ENCODE measurements at regions not wholly inside any gene's neighbourhood (a gene's known extent, or its start where the extent isn't known, plus 50 kb on each side); places are given as distances from the start of the nearest gene placed in this dataset.

GRCh38 chr7:20053334-20054104 lies 163.7 kb downstream of the MACC1 start:
- peak overlapping the region; percentile 19; the same call in 1 of the 2 replicates for H3K4me3 ChIP-seq (ENCODE audit: low read length)
- H3K9ac ChIP-seq (ENCODE audit: low read depth, low read length), result peak overlapping the region; percentile 9; the same call in 1 of the 2 replicates
- no peaks in the 10 kb centered on the region for H3K9me3 ChIP-seq (ENCODE audit: insufficient read depth, low read depth, low read length)
- peaks cover 42% of the 10 kb centered on the region for H3K4me1 ChIP-seq (ENCODE audit: insufficient read depth, low read length)
- H3K27ac ChIP-seq (ENCODE audit: low read length), result no peak overlapping the region
- H3K36me3 ChIP-seq (ENCODE audit: insufficient read depth, low read depth, low read length), result no peaks in the 10 kb centered on the region
- no peaks in the 10 kb centered on the region for H3K27me3 ChIP-seq (ENCODE audit: insufficient read depth, low read length)

GRCh38 chr7:20050241-20050966 lies 166.8 kb downstream of the MACC1 start:
- no peaks in the 10 kb centered on the region for H3K9me3 ChIP-seq (ENCODE audit: insufficient read depth, low read depth, low read length)
- H3K4me1 ChIP-seq (ENCODE audit: insufficient read depth, low read length), result peaks cover 42% of the 10 kb centered on the region
- H3K9ac ChIP-seq (ENCODE audit: low read depth, low read length), result no peak overlapping the region
- H3K27me3 ChIP-seq (ENCODE audit: insufficient read depth, low read length), result no peaks in the 10 kb centered on the region
- H3K27ac ChIP-seq (ENCODE audit: low read length), result no peak overlapping the region
- H3K4me3 ChIP-seq (ENCODE audit: low read length), result no peak overlapping the region
- no peaks in the 10 kb centered on the region for H3K36me3 ChIP-seq (ENCODE audit: insufficient read depth, low read depth, low read length)

- Histone ChIP-seq H3K27me3 (ENCODE audit: insufficient read depth, low read length) (no peaks in the 10 kb centered on the region), H3K9me3 (ENCODE audit: insufficient read depth, low read depth, low read length) (no peaks in the 10 kb centered on the region), H3K36me3 (ENCODE audit: insufficient read depth, low read depth, low read length) (no peaks in the 10 kb centered on the region), H3K4me1 (ENCODE audit: insufficient read depth, low read length) (peaks cover 5% of the 10 kb centered on the region), H3K27ac (ENCODE audit: low read length) (no peak overlapping the region), H3K4me3 (ENCODE audit: low read length) (no peak overlapping the region), H3K9ac (ENCODE audit: low read depth, low read length) (no peak overlapping the region)
Observed at GRCh38 chr7:20038676-20039075, 178.5 kb downstream of the MACC1 start.

- Histone ChIP-seq H3K9me3 (ENCODE audit: insufficient read depth, low read depth, low read length) (no peaks in the 10 kb centered on the region), H3K9ac (ENCODE audit: low read depth, low read length) (no peak overlapping the region), H3K27me3 (ENCODE audit: insufficient read depth, low read length) (no peaks in the 10 kb centered on the region), H3K4me3 (ENCODE audit: low read length) (no peak overlapping the region), H3K27ac (ENCODE audit: low read length) (no peak overlapping the region), H3K4me1 (ENCODE audit: insufficient read depth, low read length) (peaks cover 14% of the 10 kb centered on the region), H3K36me3 (ENCODE audit: insufficient read depth, low read depth, low read length) (no peaks in the 10 kb centered on the region)
Observed at GRCh38 chr7:20035279-20035875, 181.8 kb downstream of the MACC1 start.

- H3K4me3 ChIP-seq (ENCODE audit: low read length), result no peak overlapping the region
- H3K27me3 ChIP-seq (ENCODE audit: insufficient read depth, low read length), result no peaks in the 10 kb centered on the region
- H3K36me3 ChIP-seq (ENCODE audit: insufficient read depth, low read depth, low read length), result no peaks in the 10 kb centered on the region
- peaks cover 17% of the 10 kb centered on the region for H3K4me1 ChIP-seq (ENCODE audit: insufficient read depth, low read length)
- H3K9me3 ChIP-seq (ENCODE audit: insufficient read depth, low read depth, low read length), result no peaks in the 10 kb centered on the region
- peak overlapping the region; percentile 30; the same call in 1 of the 2 replicates for H3K9ac ChIP-seq (ENCODE audit: low read depth, low read length)
- H3K27ac ChIP-seq (ENCODE audit: low read length), result no peak overlapping the region
Observed at GRCh38 chr7:20033621-20034400, 183.4 kb downstream of the MACC1 start.

GRCh38 chr7:20032741-20033140 lies 184.4 kb downstream of the MACC1 start:
- Histone ChIP-seq H3K9ac (ENCODE audit: low read depth, low read length) (no peak overlapping the region), H3K27me3 (ENCODE audit: insufficient read depth, low read length) (no peaks in the 10 kb centered on the region), H3K4me1 (ENCODE audit: insufficient read depth, low read length) (peaks cover 17% of the 10 kb centered on the region), H3K36me3 (ENCODE audit: insufficient read depth, low read depth, low read length) (no peaks in the 10 kb centered on the region), H3K9me3 (ENCODE audit: insufficient read depth, low read depth, low read length) (no peaks in the 10 kb centered on the region), H3K4me3 (ENCODE audit: low read length) (no peak overlapping the region), H3K27ac (ENCODE audit: low read length) (no peak overlapping the region)

GRCh38 chr7:20030915-20031362 lies 186.2 kb downstream of the MACC1 start:
- Histone ChIP-seq H3K4me1 (ENCODE audit: insufficient read depth, low read length) (peaks cover 30% of the 10 kb centered on the region), H3K27ac (ENCODE audit: low read length) (no peak overlapping the region), H3K27me3 (ENCODE audit: insufficient read depth, low read length) (no peaks in the 10 kb centered on the region), H3K4me3 (ENCODE audit: low read length) (no peak overlapping the region), H3K36me3 (ENCODE audit: insufficient read depth, low read depth, low read length) (no peaks in the 10 kb centered on the region), H3K9ac (ENCODE audit: low read depth, low read length) (no peak overlapping the region), H3K9me3 (ENCODE audit: insufficient read depth, low read depth, low read length) (no peaks in the 10 kb centered on the region)

- H3K27me3 ChIP-seq (ENCODE audit: insufficient read depth, low read length), result no peaks in the 10 kb centered on the region
- H3K9ac ChIP-seq (ENCODE audit: low read depth, low read length), result no peak overlapping the region
- H3K9me3 ChIP-seq (ENCODE audit: insufficient read depth, low read depth, low read length), result no peaks in the 10 kb centered on the region
- H3K4me3 ChIP-seq (ENCODE audit: low read length), result no peak overlapping the region
- H3K27ac ChIP-seq (ENCODE audit: low read length), result no peak overlapping the region
- H3K4me1 ChIP-seq (ENCODE audit: insufficient read depth, low read length), result peaks cover 30% of the 10 kb centered on the region
- no peaks in the 10 kb centered on the region for H3K36me3 ChIP-seq (ENCODE audit: insufficient read depth, low read depth, low read length)
Observed at GRCh38 chr7:20030417-20030816, 186.8 kb downstream of the MACC1 start.

GRCh38 chr7:20026762-20027161 lies 190.4 kb downstream of the MACC1 start:
- Histone ChIP-seq H3K9me3 (ENCODE audit: insufficient read depth, low read depth, low read length) (no peaks in the 10 kb centered on the region), H3K27me3 (ENCODE audit: insufficient read depth, low read length) (no peaks in the 10 kb centered on the region), H3K4me3 (ENCODE audit: low read length) (no peak overlapping the region), H3K36me3 (ENCODE audit: insufficient read depth, low read depth, low read length) (no peaks in the 10 kb centered on the region), H3K4me1 (ENCODE audit: insufficient read depth, low read length) (peaks cover 22% of the 10 kb centered on the region), H3K27ac (ENCODE audit: low read length) (peak overlapping the region; percentile 58), H3K9ac (ENCODE audit: low read depth, low read length) (no peak overlapping the region)

- Histone ChIP-seq H3K4me3 (ENCODE audit: low read length) (no peak overlapping the region), H3K9ac (ENCODE audit: low read depth, low read length) (no peak overlapping the region), H3K9me3 (ENCODE audit: insufficient read depth, low read depth, low read length) (no peaks in the 10 kb centered on the region), H3K36me3 (ENCODE audit: insufficient read depth, low read depth, low read length) (no peaks in the 10 kb centered on the region), H3K4me1 (ENCODE audit: insufficient read depth, low read length) (peaks cover 28% of the 10 kb centered on the region), H3K27ac (ENCODE audit: low read length) (no peak overlapping the region), H3K27me3 (ENCODE audit: insufficient read depth, low read length) (no peaks in the 10 kb centered on the region)
Observed at GRCh38 chr7:20021831-20022230, 195.4 kb downstream of the MACC1 start.

- Histone ChIP-seq H3K9ac (ENCODE audit: low read depth, low read length) (no peak overlapping the region), H3K4me1 (ENCODE audit: insufficient read depth, low read length) (peaks cover 30% of the 10 kb centered on the region), H3K4me3 (ENCODE audit: low read length) (no peak overlapping the region), H3K27me3 (ENCODE audit: insufficient read depth, low read length) (no peaks in the 10 kb centered on the region), H3K9me3 (ENCODE audit: insufficient read depth, low read depth, low read length) (no peaks in the 10 kb centered on the region), H3K27ac (ENCODE audit: low read length) (no peak overlapping the region), H3K36me3 (ENCODE audit: insufficient read depth, low read depth, low read length) (no peaks in the 10 kb centered on the region)
Observed at GRCh38 chr7:20021066-20021465, 196.1 kb downstream of the MACC1 start.
